HG03521 (cell line): ENCODE measurements at regions not wholly inside any gene's neighbourhood (a gene's known extent, or its start where the extent isn't known, plus 50 kb on each side); places are given as distances from the start of the nearest gene placed in this dataset.

Experiments
- ATAC-seq: cut with Tn5 transposase; IDR thresholded peaks from one replicate; pipeline ENCODE4 v1.9.1; 2021; ENCODE audit warnings: mild to moderate bottlenecking, moderate library complexity; ENCODE audit not compliant: unreplicated experiment

- ATAC-seq: no peak
These were observed 202.9 kb upstream of the TNP1 start for GRCh38 chr2:217062768-217063167.

- ATAC-seq: no peak
These were observed 202.1 kb upstream of the TNP1 start for GRCh38 chr2:217061916-217062505.

- no peak for ATAC-seq
These were observed 201.2 kb upstream of the TNP1 start for GRCh38 chr2:217060951-217061547.

GRCh38 chr2:217060516-217060915 is 200.7 kb upstream of the TNP1 start:
- ATAC-seq: no peak

- no peak for ATAC-seq
These were observed 199.2 kb upstream of the TNP1 start for GRCh38 chr2:217058791-217059755.

- no peak for ATAC-seq
These were observed 197.9 kb upstream of the TNP1 start for GRCh38 chr2:217057773-217058172.

- no peak for ATAC-seq
These were observed 195.8 kb upstream of the TNP1 start for GRCh38 chr2:217055624-217056023.

GRCh38 chr2:217054791-217055190 is 194.9 kb upstream of the TNP1 start:
- ATAC-seq: no peak

- ATAC-seq: no peak
These were observed 193.2 kb upstream of the TNP1 start for GRCh38 chr2:217052856-217053577.

- no peak for ATAC-seq
These were observed 191.6 kb upstream of the TNP1 start for GRCh38 chr2:217051416-217051815.

GRCh38 chr2:217049956-217050355 is 190.1 kb upstream of the TNP1 start:
- no peak for ATAC-seq

GRCh38 chr2:217049422-217049821 is 189.6 kb upstream of the TNP1 start:
- no peak for ATAC-seq

- ATAC-seq: no peak
These were observed 188.9 kb upstream of the TNP1 start for GRCh38 chr2:217048730-217049129.

- no peak for ATAC-seq
These were observed 187.8 kb upstream of the TNP1 start for GRCh38 chr2:217047631-217048030.

- ATAC-seq: no peak
These were observed 187.3 kb upstream of the TNP1 start for GRCh38 chr2:217047209-217047608.

- ATAC-seq: no peak
These were observed 186.0 kb upstream of the TNP1 start for GRCh38 chr2:217045700-217046475.

GRCh38 chr2:217040099-217040498 is 180.2 kb upstream of the TNP1 start:
- no peak for ATAC-seq

- ATAC-seq: no peak
These were observed 178.1 kb upstream of the TNP1 start for GRCh38 chr2:217038001-217038400.

GRCh38 chr2:217037353-217037752 is 177.5 kb upstream of the TNP1 start:
- ATAC-seq: no peak

GRCh38 chr2:217035967-217036366 is 176.1 kb upstream of the TNP1 start:
- no peak for ATAC-seq
